GM21786 (cell line): ENCODE measurements at regions not wholly inside any gene's neighbourhood (a gene's known extent, or its start where the extent isn't known, plus 50 kb on each side); places are given as distances from the start of the nearest gene placed in this dataset.

ENCODE experiments used
- ATAC-seq: cut with Tn5 transposase; IDR thresholded peaks from one replicate; pipeline ENCODE4 v1.9.1; 2021; ENCODE audit not compliant: unreplicated experiment

DNA sequence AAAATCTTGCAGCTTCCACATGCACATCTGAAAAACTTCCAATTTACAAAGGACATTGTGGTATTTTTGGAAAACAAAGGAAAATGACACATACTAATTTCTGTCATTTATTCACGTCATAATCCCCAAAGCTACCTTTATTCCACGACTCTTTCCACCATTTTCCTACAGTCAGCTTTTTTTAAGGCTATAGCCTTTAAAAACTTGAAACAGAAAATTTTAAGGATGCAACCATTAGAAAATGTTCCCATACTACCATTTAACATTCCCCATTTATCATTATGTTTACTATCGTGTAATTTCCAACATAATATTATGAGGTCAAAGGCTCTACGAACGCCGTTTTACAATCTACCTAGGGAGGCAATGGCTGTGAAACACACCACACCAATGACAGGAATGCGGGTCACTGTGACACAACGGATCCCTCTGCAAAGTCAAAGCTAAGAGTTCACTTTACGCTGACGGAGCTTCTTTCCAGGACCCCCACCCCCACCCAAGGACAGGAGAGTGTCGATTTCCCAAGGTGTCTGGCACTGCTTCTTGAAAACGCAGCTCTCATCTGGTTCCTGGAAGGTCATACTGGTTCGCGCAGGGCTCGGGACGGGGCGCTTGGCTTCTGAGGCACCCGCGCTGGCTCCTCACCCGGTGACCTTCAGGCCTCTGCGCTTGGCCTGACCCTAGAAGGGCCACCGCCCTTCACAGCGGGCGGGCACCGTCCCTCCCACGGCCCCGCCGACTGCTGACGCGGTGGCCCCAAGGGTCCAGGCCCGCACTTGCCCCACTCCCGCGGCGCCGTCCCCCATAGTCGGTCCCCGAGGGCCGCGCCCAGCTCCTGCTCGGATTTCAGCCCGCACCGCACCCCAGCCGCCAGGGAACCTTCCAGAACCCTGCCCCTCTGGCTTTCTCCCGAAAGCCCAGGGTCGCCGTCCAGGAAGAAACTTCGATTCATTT is 50.5 kb upstream of the ATF3 start:
- ATAC-seq, result peak; percentile 40

DNA sequence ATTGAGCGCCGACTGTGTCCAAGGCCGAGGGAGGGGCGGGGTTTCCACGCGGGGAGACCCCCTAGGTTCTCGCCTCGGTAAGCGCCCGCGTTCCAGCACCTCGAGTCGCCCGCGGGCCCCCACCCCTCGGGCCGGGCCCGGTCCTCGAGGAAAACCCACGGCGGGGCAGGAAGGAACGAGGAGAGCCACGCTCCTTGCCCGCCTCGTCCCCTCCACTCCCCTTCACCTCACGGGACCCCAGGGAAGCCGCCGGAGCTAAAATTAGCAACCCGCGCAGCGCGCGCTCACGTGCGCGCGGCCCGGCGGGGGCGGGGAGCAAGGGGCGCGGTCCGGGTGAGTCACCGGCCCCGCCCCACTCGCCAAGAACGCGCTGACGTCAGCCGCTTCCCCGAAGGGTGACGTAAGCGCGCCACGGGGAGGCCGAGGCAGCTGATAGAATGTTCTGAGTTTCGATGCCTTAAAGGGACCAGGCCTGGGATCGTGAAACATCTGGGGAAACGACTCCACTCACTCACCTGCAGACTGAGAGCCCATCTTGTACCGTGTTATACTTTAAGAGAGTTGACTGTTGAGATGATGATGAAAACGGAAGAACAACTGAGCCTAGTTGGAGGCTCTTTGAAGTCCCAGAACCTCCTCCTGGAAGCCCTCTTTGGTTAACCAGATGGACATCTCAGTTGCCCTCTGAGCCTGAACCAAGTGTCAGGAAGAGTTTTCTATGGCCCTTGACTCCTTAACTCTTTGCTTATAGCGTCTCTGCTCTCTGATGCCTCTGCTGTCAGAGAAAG is 49.7 kb upstream of the ATF3 start:
- peak; percentile 94 for ATAC-seq
